Endothelial cell of umbilical vein (primary cell): ENCODE measurements at regions not wholly inside any gene's neighbourhood (a gene's known extent, or its start where the extent isn't known, plus 50 kb on each side); places are given as distances from the start of the nearest gene placed in this dataset.

ENCODE experiments used
- BruUV-seq: library from RNA; stranded (reverse); fragments of 400-500 nt; replicated peaks from 2 replicates; lab custom pipeline; 2021; lab: Mats Ljungman, UMichigan
- CTCF ChIA-PET: fragments of 300-600, 350-600 bp; sonication (Branson Sonifier 250); formaldehyde crosslinking; loops from one replicate; lab custom pipeline; 2021; ENCODE audit warnings: antibody characterized with exemption, inconsistent platforms; lab: Charles Lee
- POLR2A ChIA-PET: fragments of 300-600, 350-600 bp; sonication (Branson Sonifier 250); formaldehyde crosslinking; loops from one replicate; lab custom pipeline; 2021; ENCODE audit warnings: antibody characterized with exemption, inconsistent platforms; lab: Charles Lee
- DNase-seq: peaks from one replicate; pipeline ENCODE4 v3.0.0-alpha.2; 2011; ENCODE audit warnings: low read depth, low spot score
- FAIRE-seq: peaks from 2 replicates; lab custom pipeline; 2011; peaks lifted over from hg19 to GRCh38; lab: Jason Lieb, UNC
- H2AFZ ChIP-seq: 2 replicates; pipeline ENCODE4 v1.6.0; 2012; ENCODE audit warnings: low read depth, low read length, control low read depth, inconsistent platforms
- H3K27ac ChIP-seq: 2 replicates; pipeline ENCODE4 v1.5.1; 2011; ENCODE audit warnings: low read depth, mild to moderate bottlenecking, control low read depth, low read length, moderate library complexity; ENCODE audit not compliant: insufficient read depth
- H3K27me3 ChIP-seq, 2 experiments: 2 replicates each; pipeline versions ENCODE4 v1.6.0 to v1.6.1; 2011; ENCODE audit warnings: low read length in 2 of 2, mixed read lengths in 1 of 2; ENCODE audit not compliant: control insufficient read depth in 2 of 2, insufficient read depth in 2 of 2
- H3K36me3 ChIP-seq, 2 experiments: 2 replicates in 1 of 2; 3 replicates in 1 of 2; pipeline ENCODE4 v1.5.1; 2011; ENCODE audit warnings: low read length in 2 of 2, mild to moderate bottlenecking in 1 of 2, moderate library complexity in 1 of 2; ENCODE audit not compliant: control insufficient read depth in 2 of 2, insufficient read depth in 2 of 2; ENCODE audit errors: extremely low read depth in 1 of 2
- H3K4me1 ChIP-seq: 3 replicates; pipeline ENCODE4 v1.5.1; 2011; ENCODE audit warnings: mild to moderate bottlenecking, low read length; ENCODE audit not compliant: control insufficient read depth, insufficient read depth; ENCODE audit errors: extremely low read depth
- H3K4me2 ChIP-seq: 2 replicates; pipeline ENCODE4 v1.6.1; 2011; ENCODE audit warnings: low read length, control low read depth, mixed read lengths; ENCODE audit not compliant: insufficient read depth
- H3K4me3 ChIP-seq, 3 experiments: fragments of 200-600 bp in 1 of 3; sonication (generic), shearing (Covaris generic) in 1 of 3; replicated peaks in 1 of 3; 2 replicates each; pipeline ENCODE4 v1.5.1; 2011 to 2016; ENCODE audit warnings: control low read depth in 3 of 3, low read length in 3 of 3, mild to moderate bottlenecking in 2 of 3, inconsistent platforms in 1 of 3, low read depth in 1 of 3, moderate library complexity in 1 of 3; ENCODE audit not compliant: insufficient read depth in 1 of 3
- H3K79me2 ChIP-seq: 2 replicates; pipeline ENCODE4 v1.6.0; 2012; ENCODE audit warnings: low read length, inconsistent platforms; ENCODE audit not compliant: control insufficient read depth, insufficient read depth
- H3K9ac ChIP-seq: replicated peaks from 2 replicates; pipeline ENCODE3; 2011; ENCODE audit warnings: low read length, control low read depth; ENCODE audit not compliant: insufficient read depth; ENCODE audit errors: extremely low read depth
- H3K9me1 ChIP-seq: replicated peaks from 3 replicates; pipeline ENCODE4 v1.6.0; 2011; ENCODE audit warnings: mild to moderate bottlenecking, low read length; ENCODE audit not compliant: control insufficient read depth, insufficient read depth; ENCODE audit errors: extremely low read depth
- H3K9me3 ChIP-seq: replicated peaks from 2 replicates; pipeline ENCODE4 v1.5.1; 2012; ENCODE audit warnings: low read length, inconsistent platforms; ENCODE audit not compliant: control insufficient read depth, insufficient read depth
- H4K20me1 ChIP-seq: replicated peaks from 2 replicates; pipeline ENCODE3; 2011; ENCODE audit warnings: mild to moderate bottlenecking, low read length; ENCODE audit not compliant: control insufficient read depth, insufficient read depth; ENCODE audit errors: extremely low read depth
- CTCF ChIP-seq, 2 donors: IDR thresholded peaks; 1 replicate in 1 of 2; 2 replicates in 1 of 2; pipeline ENCODE4 v1.5.1; 2011; ENCODE audit warnings: low read length in 2 of 2, mild to moderate bottlenecking in 2 of 2, moderate library complexity in 2 of 2, control low read depth in 1 of 2, inconsistent platforms in 1 of 2, low read depth in 1 of 2; ENCODE audit not compliant: insufficient read depth in 1 of 2; ENCODE audit errors: extremely low read depth in 1 of 2
- EZH2 ChIP-seq: IDR thresholded peaks from 2 replicates; pipeline ENCODE4 v1.6.1; 2012; ENCODE audit warnings: borderline replicate concordance, low read depth, mild to moderate bottlenecking, moderate library complexity, low read length, inconsistent platforms; ENCODE audit not compliant: severe bottlenecking
- FOS ChIP-seq: IDR thresholded peaks from 2 replicates; pipeline ENCODE4 v1.6.1; 2011; ENCODE audit warnings: mild to moderate bottlenecking, low read length, moderate library complexity, borderline replicate concordance; ENCODE audit not compliant: insufficient read depth
- GATA2 ChIP-seq: IDR thresholded peaks from 2 replicates; pipeline ENCODE4 v1.7.0; 2011; ENCODE audit warnings: low read depth, mild to moderate bottlenecking, moderate library complexity, mixed read lengths, low read length; ENCODE audit not compliant: insufficient read length, insufficient read depth
- JUN ChIP-seq: IDR thresholded peaks from 2 replicates; pipeline ENCODE4 v1.6.1; 2011; ENCODE audit warnings: borderline replicate concordance, low read depth; ENCODE audit not compliant: insufficient read length, insufficient read depth
- MAX ChIP-seq: IDR thresholded peaks from 2 replicates; pipeline ENCODE4 v1.6.1; 2011; ENCODE audit not compliant: insufficient read depth, insufficient read length
- MYC ChIP-seq: IDR thresholded peaks from one replicate; pipeline ENCODE4 v1.6.1; 2011; ENCODE audit warnings: mild to moderate bottlenecking, low read depth, low read length
- POLR2A ChIP-seq: IDR thresholded peaks from 2 replicates; pipeline ENCODE4 v1.6.1; 2012; ENCODE audit warnings: low read depth, mild to moderate bottlenecking, control low read depth, low read length
- POLR2AphosphoS5 ChIP-seq: IDR thresholded peaks from 2 replicates; pipeline ENCODE4 v1.6.1; 2012; ENCODE audit warnings: low read depth, mild to moderate bottlenecking, control low read depth, low read length, moderate library complexity; ENCODE audit not compliant: insufficient read depth
- dilution Hi-C: fragments of 300-500 bp; cut with MboI; formaldehyde crosslinking; loops from one replicate; pipeline ENCODE4 v1.15.0; 2019; ENCODE audit warnings: low sequenced_read_pairs; ENCODE audit not compliant: extremely low pct_ligation_motif_present
- intact Hi-C: fragments of 100-400 bp; cut with micrococcal nuclease; formaldehyde crosslinking; loops from one replicate; pipeline ENCODE4 v1.10.0; 2022

- no peaks in the 10 kb centered on the region for H3K9me3 ChIP-seq
- no peaks in the 10 kb centered on the region for H3K36me3 ChIP-seq
- dilution Hi-C loops = no loop called here
- H4K20me1 ChIP-seq = no peaks in the 10 kb centered on the region
- H3K27ac ChIP-seq = no peak overlapping the region
- no peak overlapping the region for H3K4me3 ChIP-seq
- H3K79me2 ChIP-seq = no peaks in the 10 kb centered on the region
- no peak overlapping the region for H3K9ac ChIP-seq
- TF ChIP-seq MYC (no peak), GATA2 (no peak), JUN (no peak), POLR2AphosphoS5 (no peak), FOS (no peak), MAX (no peak), POLR2A (no peak), CTCF (IDR thresholded peaks at IDR 0.05; ENCODE audit: extremely low read depth in 1 of 2, insufficient read depth in 1 of 2, low read depth in 1 of 2, low read length in 2 of 2) (no peak), EZH2 (no peak)
- H2AFZ ChIP-seq = no peak overlapping the region
- POLR2A ChIA-PET = no interaction called here
- FAIRE-seq (no peak), DNase-seq (peak; percentile 2)
- no peaks in the 10 kb centered on the region for H3K9me1 ChIP-seq
- BruUV-seq = no TSS peak
- intact Hi-C loops = loop anchor here (5.0 kb wide), 1 partner anchor 58 kb away; no protein-coding TSS in a partner anchor
- H3K4me2 ChIP-seq = no peak overlapping the region
- H3K27me3 ChIP-seq = no peaks in the 10 kb centered on the region
- no peaks in the 10 kb centered on the region for H3K4me1 ChIP-seq
- CTCF ChIA-PET = interaction anchor here (0.5 to 1.5 kb wide), 3 partner anchors 13 to 331 kb away, joined by 3 to 4 read pairs (median 3); no protein-coding TSS in a partner anchor
Observed at GRCh38 chr6:121759370-121759769, 323.9 kb downstream of the GJA1 start.
